ENCODE measurements at regions not wholly inside any gene's neighbourhood (a gene's known extent, or its start where the extent isn't known, plus 50 kb on each side); places are given as distances from the start of the nearest gene placed in this dataset.

DNA sequence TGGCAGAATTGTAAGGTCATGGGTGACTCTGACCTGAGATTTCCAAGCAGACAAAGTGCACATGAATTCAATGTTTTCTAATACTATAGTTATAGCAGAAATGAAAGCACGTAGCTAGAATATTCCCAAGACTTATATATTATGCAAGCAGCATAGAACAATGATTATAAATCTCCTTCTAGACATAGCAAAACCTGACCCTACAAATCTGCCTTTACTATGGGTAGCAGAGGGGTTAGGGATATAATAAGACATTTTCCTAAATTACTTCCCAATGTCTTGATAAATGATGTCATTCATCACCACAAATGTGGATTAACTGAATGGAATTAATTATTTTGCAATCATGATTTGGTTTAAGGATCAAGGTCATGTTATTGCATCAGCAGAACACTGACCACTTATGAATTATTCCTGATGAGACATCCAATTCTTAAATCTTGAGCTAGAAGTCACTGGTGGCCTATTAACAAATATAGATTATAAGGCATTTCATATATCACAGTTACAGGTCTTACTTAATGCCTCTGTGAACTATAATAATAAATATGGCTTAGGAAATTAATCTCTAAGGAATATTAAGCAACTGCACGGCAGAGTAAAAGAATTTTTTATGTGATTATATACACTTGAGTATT lies 776.6 kb downstream of the AMY1C start:
- Histone ChIP-seq H3K9ac (ENCODE audit: low read depth, low read length, poor library complexity, severe bottlenecking) (no peak overlapping the region), H3F3A (ENCODE audit: low read depth) (no peaks in the 10 kb centered on the region), H3K9me2 (replicated peaks; ENCODE audit: low read depth, low read length) (no peaks in the 10 kb centered on the region), H4K20me1 (ENCODE audit: insufficient read depth, low read length, poor library complexity, severe bottlenecking) (no peaks in the 10 kb centered on the region), H3K4me3 (ENCODE audit: low read length, poor library complexity, severe bottlenecking) (no peak overlapping the region), H3K36me3 (ENCODE audit: insufficient read depth, low read length) (no peaks in the 10 kb centered on the region), H3K9me3 (ENCODE audit: insufficient read depth, low read depth, low read length) (no peaks in the 10 kb centered on the region), H2AFZ (ENCODE audit: low read length) (no peak overlapping the region), H3K79me2 (ENCODE audit: insufficient read depth, low read length) (no peaks in the 10 kb centered on the region), H3K4me1 (ENCODE audit: insufficient read depth, low read length, poor library complexity, severe bottlenecking) (no peaks in the 10 kb centered on the region), H3K27me3 (ENCODE audit: insufficient read depth, low read length, poor library complexity, severe bottlenecking) (no peaks in the 10 kb centered on the region), H3K4me2 (ENCODE audit: low read depth, low read length, poor library complexity, severe bottlenecking) (no peak overlapping the region)
- TF ChIP-seq CTCF (conservative IDR thresholded peaks at IDR 0.05; ENCODE audit: low read length): no peak
- TF ChIP-seq EZH2phosphoT487 (IDR thresholded peaks at IDR 0.05; ENCODE audit: borderline replicate concordance): no peak

GRCh38 chr1:104531990-104532389 lies 782.3 kb downstream of the AMY1C start:
- Histone ChIP-seq H3F3A (ENCODE audit: low read depth) (no peaks in the 10 kb centered on the region), H3K36me3 (ENCODE audit: insufficient read depth, low read length) (no peaks in the 10 kb centered on the region), H3K27me3 (ENCODE audit: insufficient read depth, low read length, poor library complexity, severe bottlenecking) (no peaks in the 10 kb centered on the region), H4K20me1 (ENCODE audit: insufficient read depth, low read length, poor library complexity, severe bottlenecking) (no peaks in the 10 kb centered on the region), H3K4me2 (ENCODE audit: low read depth, low read length, poor library complexity, severe bottlenecking) (no peak overlapping the region), H3K9ac (ENCODE audit: low read depth, low read length, poor library complexity, severe bottlenecking) (no peak overlapping the region), H3K9me3 (ENCODE audit: insufficient read depth, low read depth, low read length) (no peaks in the 10 kb centered on the region), H3K4me1 (ENCODE audit: insufficient read depth, low read length, poor library complexity, severe bottlenecking) (no peaks in the 10 kb centered on the region), H3K79me2 (ENCODE audit: insufficient read depth, low read length) (no peaks in the 10 kb centered on the region), H3K4me3 (ENCODE audit: low read length, poor library complexity, severe bottlenecking) (no peak overlapping the region), H3K9me2 (replicated peaks; ENCODE audit: low read depth, low read length) (no peaks in the 10 kb centered on the region), H2AFZ (ENCODE audit: low read length) (no peak overlapping the region)
- TF ChIP-seq CTCF (conservative IDR thresholded peaks at IDR 0.05; ENCODE audit: low read length): no peak
- no peak for TF ChIP-seq EZH2phosphoT487 (IDR thresholded peaks at IDR 0.05; ENCODE audit: borderline replicate concordance)

DNA sequence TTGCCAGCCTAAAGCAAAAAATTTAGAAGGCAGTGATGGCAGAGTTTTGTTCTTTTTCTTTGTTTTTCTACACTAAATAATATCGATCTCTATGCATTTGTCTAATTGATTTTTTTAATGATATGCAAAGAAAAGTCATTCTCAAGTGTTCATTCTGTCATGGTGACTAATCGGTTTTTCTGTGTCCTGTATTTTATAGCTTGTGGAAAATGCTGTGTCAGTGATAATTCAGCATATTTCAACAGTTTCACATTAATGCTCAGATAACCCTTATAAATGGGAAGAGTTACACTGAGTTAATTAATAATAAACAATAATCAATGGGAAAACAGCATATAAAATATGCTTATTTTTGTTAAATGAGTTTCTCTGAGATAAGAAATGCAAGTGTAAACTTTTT lies 824.9 kb downstream of the AMY1C start:
- Histone ChIP-seq H3K9me2 (replicated peaks; ENCODE audit: low read depth, low read length) (no peaks in the 10 kb centered on the region), H4K20me1 (ENCODE audit: insufficient read depth, low read length, poor library complexity, severe bottlenecking) (no peaks in the 10 kb centered on the region), H3F3A (ENCODE audit: low read depth) (no peaks in the 10 kb centered on the region), H3K27me3 (ENCODE audit: insufficient read depth, low read length, poor library complexity, severe bottlenecking) (no peaks in the 10 kb centered on the region), H3K4me2 (ENCODE audit: low read depth, low read length, poor library complexity, severe bottlenecking) (no peak overlapping the region), H3K79me2 (ENCODE audit: insufficient read depth, low read length) (no peaks in the 10 kb centered on the region), H3K4me3 (ENCODE audit: low read length, poor library complexity, severe bottlenecking) (no peak overlapping the region), H3K9ac (ENCODE audit: low read depth, low read length, poor library complexity, severe bottlenecking) (no peak overlapping the region), H2AFZ (ENCODE audit: low read length) (no peak overlapping the region), H3K36me3 (ENCODE audit: insufficient read depth, low read length) (no peaks in the 10 kb centered on the region), H3K4me1 (ENCODE audit: insufficient read depth, low read length, poor library complexity, severe bottlenecking) (no peaks in the 10 kb centered on the region), H3K9me3 (ENCODE audit: insufficient read depth, low read depth, low read length) (no peaks in the 10 kb centered on the region)
- TF ChIP-seq CTCF (conservative IDR thresholded peaks at IDR 0.05; ENCODE audit: low read length): no peak
- TF ChIP-seq EZH2phosphoT487 (IDR thresholded peaks at IDR 0.05; ENCODE audit: borderline replicate concordance): no peak
